GM19438 (cell line): ENCODE measurements at regions not wholly inside any gene's neighbourhood (a gene's known extent, or its start where the extent isn't known, plus 50 kb on each side); places are given as distances from the start of the nearest gene placed in this dataset.
"Not testable (repeated sequence)": the region's sequence is repeated elsewhere in the genome, so short reads cannot be mapped to it uniquely, and the experiment has no call there.

Source experiments
- ATAC-seq: cut with Tn5 transposase; IDR thresholded peaks from one replicate; pipeline ENCODE4 v1.9.1; 2021; ENCODE audit warnings: low read depth; ENCODE audit not compliant: unreplicated experiment

- no peak for ATAC-seq
Observed at GRCh38 chr4:136036744-136037143, 1495.5 kb downstream of the PCDH18 start.

- ATAC-seq, result no peak
Observed at GRCh38 chr4:136032391-136032790, 1499.9 kb downstream of the PCDH18 start.

DNA sequence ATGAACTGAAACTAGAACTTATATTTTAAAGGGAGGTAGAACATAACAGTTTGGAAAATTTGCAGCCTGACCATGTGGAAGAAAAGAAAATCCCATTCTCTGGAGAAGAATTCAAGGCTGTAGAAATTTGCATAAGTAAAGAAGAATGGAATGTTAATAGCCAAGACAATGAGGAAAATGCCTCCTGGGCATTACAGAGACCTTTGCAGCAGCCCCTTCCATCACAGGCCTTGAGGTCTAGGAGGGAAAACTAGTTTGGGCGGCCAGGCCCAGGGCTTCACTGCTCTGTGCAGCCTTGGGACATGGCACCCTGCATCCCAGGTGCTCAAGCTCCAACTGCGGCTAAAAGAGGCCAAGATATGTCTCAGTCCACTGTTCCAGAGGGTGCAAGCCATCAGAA, 1506.8 kb downstream of the PCDH18 start:
- ATAC-seq, result no peak

DNA sequence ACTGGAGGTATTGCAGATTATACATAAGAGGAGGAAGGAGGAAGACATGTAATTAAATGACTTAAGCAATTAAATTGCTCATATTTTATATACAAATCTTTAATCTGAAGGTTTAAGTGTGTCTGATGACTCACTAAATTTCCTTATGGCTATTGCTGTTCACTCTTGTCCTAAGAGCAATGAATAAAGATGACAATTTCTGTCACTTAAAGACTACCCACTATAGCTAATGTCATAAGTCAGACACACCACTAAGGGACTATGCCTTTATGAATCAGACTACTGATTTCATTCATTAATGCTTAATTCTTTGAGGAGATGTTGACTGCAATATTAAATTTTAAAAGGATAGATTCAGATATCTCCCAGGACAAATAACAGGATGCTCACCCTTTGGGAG, 1514.7 kb downstream of the PCDH18 start:
- ATAC-seq, result no peak

DNA sequence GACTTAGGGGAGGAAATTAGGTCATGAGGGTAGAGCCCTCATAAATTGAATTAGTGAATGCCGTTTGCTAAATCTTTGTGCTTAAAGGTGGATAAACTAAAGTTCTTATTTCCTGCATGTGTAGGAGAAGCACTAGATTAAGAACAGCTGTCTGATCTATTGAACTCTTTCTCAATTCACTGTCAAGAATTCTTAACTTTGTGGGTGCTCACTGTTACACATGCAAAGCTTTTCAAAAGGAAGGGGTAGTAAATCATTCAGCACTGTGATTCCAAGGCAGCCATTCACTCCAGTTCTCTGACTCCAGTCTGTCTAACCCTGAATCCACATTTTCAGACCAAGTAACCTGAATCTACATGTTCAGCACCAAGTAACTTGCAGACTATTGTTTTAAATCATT, 1520.1 kb downstream of the PCDH18 start:
- ATAC-seq, result no peak

- no peak for ATAC-seq
Observed at GRCh38 chr4:136009258-136009832, 1522.9 kb downstream of the PCDH18 start.

- ATAC-seq, result no peak
Observed at GRCh38 chr4:136007991-136008390, 1524.3 kb downstream of the PCDH18 start.

- ATAC-seq, result no peak
Observed at GRCh38 chr4:136002316-136002715, 1530.0 kb downstream of the PCDH18 start.

DNA sequence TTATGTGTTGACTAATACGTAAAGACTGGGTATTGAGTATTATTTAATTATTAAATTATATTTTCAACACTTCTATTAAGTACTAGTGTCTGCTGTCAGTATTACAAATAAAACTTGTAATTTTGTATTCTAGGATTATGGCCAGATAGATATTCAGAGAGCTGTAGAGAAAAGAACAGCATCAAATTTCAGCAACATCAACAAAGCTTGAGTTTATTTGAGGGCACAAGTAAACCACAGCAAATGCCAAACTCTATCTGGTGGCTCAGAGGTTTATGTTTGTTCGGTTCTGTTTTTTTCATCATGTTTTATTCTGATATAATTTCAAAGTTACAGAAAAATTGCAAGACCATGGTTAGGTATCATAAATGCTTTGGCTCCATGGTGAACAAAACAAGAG, 1530.5 kb downstream of the PCDH18 start:
- ATAC-seq, result no peak

DNA sequence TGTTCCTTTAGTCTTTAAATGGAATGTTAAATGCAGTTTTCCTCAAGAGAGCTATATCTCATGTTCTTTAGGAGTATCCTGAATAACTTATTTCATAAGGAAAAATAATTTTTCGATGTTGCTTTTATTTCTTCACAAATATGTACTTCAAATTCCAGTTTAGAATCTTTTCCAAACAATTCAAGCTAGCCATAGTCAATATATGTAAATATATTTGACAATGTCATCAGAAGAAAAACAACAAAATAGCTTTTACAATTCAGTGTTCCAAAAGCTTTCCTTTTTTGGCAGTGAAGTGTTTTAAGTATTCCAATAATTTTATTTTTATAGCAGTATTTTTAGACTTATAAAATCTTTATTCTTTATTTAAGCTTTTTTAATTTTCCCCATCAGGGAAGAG, 1532.0 kb downstream of the PCDH18 start:
- no peak for ATAC-seq

DNA sequence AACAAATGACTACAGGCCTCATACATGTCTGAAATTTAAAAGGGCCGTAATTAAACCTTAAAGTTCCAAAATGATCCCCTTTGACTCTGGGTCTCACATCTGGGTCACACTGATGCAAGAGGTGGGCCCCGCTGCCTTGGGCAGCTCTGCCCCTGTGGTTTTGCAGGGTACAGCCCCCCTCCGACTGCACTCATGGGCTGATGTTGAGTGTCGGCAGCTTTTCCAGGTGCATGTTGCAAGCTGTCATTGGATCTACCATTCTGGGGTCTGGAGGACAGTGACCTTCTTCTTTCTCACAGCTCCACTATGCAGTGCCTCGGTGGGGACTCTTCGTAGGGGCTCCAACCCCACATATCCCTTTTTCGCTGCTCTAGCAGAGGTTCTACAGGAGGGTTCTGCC, 1537.9 kb downstream of the PCDH18 start:
- ATAC-seq, result no peak

DNA sequence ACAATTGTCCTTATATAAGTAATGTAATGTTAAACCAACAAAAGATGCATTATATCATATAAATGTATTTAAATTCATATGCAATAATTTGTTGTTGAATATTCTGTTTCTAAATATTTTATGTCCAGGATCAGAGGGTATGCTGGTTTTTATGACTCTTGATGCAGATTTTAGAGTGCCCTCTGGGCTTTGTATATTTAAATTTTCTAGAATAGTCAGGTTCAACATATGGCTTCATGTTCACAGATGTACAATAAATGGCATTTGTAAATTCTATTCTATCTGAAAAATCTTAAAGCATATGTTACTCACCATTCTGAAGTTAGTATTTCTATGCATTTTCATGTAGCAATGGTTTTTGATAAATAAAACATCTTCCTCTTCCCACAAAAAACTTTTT, 1555.4 kb downstream of the PCDH18 start:
- ATAC-seq, result no peak

GRCh38 chr4:135966936-135967335, 1565.4 kb downstream of the PCDH18 start:
- ATAC-seq, result no peak

DNA sequence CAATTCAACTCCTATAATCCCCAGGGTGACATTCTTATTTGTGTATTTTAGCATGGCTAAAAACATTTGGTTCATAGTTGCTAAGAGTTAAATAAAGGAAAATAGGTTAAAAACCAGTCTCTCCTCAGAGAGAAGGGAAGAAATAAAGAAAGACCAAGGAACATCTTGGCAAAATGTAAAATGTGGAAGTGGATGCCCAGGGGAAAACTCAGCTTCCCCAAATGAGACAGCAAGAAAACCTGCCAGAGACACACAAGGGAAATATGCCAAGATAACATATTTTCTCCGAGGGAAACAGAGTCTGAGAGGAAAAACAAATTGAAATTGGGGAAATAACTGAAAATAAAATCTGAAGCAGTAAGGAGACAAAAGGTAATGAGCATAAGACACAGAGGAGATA, 1569.3 kb downstream of the PCDH18 start:
- ATAC-seq, result no peak

DNA sequence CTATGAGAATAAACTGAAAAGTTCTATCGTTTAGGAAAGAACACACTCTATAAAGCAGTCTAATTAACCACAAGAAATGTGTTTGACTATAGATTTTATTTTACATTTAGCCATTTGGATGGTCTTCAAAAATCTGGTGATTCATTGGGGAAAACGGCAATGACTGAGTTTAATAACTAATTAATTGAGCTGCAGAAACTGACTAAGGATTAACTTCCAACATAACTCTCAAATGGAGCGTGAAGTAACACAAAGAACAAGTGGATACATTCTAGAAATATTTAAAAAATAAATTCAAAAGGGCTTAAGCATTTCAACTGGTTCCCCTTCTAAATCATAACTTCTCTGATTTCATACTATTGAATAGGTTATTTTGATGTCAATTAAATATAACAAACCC, 1582.4 kb downstream of the PCDH18 start:
- no peak for ATAC-seq

GRCh38 chr4:135948797-135949196, 1583.5 kb downstream of the PCDH18 start:
- no peak for ATAC-seq

DNA sequence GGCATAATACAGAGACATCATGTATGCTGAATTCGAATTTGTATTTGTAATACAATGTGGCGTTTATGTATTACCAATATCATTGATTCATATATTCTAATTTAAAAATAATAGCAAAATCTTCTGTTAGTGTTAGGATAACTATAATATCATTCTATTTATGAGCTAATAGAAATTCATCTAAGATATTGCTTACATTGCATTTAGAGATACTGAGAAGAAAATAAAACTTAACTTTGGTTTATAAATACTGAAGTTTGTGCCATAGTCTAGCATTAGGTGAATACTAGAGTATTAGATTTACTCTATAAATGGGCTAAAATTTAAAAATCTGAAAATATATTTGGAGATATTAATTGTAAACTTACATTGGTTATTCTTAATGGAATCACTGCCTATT, 1590.6 kb downstream of the PCDH18 start:
- ATAC-seq, result no peak

DNA sequence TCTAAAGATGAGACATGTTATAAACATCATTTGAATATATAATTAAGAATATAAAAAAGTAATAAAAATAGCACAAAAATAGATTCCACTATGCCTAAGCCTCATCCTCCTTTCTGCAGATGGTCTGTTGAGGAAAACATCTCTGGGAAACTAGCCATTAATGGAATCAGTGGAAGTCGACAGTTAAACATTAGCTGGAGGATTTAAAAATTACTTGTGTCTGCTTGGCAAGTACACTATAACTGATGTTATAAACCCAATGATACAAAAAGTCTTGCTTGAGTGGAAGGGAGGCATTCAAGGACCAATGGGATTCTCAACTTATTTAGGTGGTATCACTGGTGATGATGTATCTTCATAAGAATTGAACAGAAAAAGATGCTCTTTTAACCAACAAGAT, 1598.3 kb downstream of the PCDH18 start:
- no peak for ATAC-seq

GRCh38 chr4:135927651-135928050, 1604.6 kb downstream of the PCDH18 start:
- ATAC-seq, result no peak

DNA sequence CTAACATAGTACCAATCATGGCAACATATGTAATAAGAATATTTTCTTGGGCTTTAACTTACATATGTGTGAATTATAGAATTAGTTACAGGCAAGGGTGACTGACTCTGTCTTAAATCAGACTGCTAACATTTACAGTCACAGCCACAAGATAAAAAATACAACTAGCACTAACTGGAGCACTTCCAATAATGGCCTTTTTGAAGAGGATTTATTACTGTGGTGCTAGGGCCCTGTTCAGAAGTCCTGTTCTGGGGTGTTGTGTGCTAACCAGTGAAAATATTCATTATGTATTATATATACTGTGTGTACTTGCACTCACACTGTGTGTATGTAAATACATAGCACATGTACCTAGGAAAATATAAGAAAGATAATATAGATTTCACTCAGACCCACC, 1611.2 kb downstream of the PCDH18 start:
- ATAC-seq, result no peak

GRCh38 chr4:135917011-135917410, 1615.3 kb downstream of the PCDH18 start:
- ATAC-seq, result no peak

- ATAC-seq, result no peak
Observed at GRCh38 chr4:135900956-135901355, 1631.3 kb downstream of the PCDH18 start.

DNA sequence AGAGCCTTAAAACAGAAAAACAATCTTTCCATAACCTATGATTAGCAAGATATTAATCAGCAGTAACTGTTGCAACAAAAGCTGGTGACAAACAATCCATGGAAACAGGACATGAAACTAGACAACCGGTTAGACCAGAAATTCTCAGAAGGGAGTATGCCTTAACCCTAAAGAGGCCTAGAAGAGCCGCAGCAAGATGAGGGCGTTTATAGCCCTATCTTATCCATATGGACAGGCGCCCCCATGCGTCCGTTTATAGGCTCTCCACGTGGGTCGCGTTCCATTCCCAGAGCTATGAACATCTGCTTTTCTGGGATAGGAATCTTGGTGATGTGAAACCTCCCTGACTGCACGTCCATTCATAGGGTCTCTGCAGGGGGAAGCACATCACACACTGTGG, 1662.7 kb upstream of the PABPC4L start:
- not testable (repeated sequence) for ATAC-seq
